PC-3 (cell line): ENCODE measurements at regions not wholly inside any gene's neighbourhood (a gene's known extent, or its start where the extent isn't known, plus 50 kb on each side); places are given as distances from the start of the nearest gene placed in this dataset.

Source experiments
- CTCF ChIP-seq: fragments of 300-600 bp; sonication (generic); conservative IDR thresholded peaks from 2 replicates; pipeline ENCODE4 v1.5.1; 2017; ENCODE audit warnings: antibody characterized with exemption, low read depth, mild to moderate bottlenecking, low read length
- EZH2 ChIP-seq: fragments of 300-600 bp; sonication (generic); IDR thresholded peaks from one replicate; pipeline ENCODE4 v1.6.1; 2017; ENCODE audit warnings: antibody characterized with exemption, mild to moderate bottlenecking, low read length; ENCODE audit not compliant: unreplicated experiment
- EZH2phosphoT487 ChIP-seq: fragments of 300-600 bp; sonication (generic); IDR thresholded peaks from 2 replicates; pipeline ENCODE4 v1.6.1; 2018; ENCODE audit warnings: mild to moderate bottlenecking, antibody characterized with exemption, low read length, borderline replicate concordance

- TF ChIP-seq CTCF (no peak), EZH2 (no peak), EZH2phosphoT487 (no peak)
Observed at GRCh38 chr3:182327196-182327681, 466.1 kb upstream of the ATP11B start.
